ENCODE measurements at regions not wholly inside any gene's neighbourhood (a gene's known extent, or its start where the extent isn't known, plus 50 kb on each side); places are given as distances from the start of the nearest gene placed in this dataset.

- Mint-ChIP-seq H3K9me3 (no peaks in the 10 kb centered on the region), H3K36me3 (no peaks in the 10 kb centered on the region), H3K27me3 (ENCODE audit: insufficient read depth, low read depth) (peaks cover 6% of the 10 kb centered on the region), H3K4me1 (no peaks in the 10 kb centered on the region), H3K4me3 (no peak overlapping the region), H3K27ac (no peak overlapping the region)
- Histone ChIP-seq H2AFZ (replicated peaks) (no peak overlapping the region), H3K79me2 (ENCODE audit: low read depth) (no peaks in the 10 kb centered on the region), H3K9ac (no peak overlapping the region), H3K27me3 (no peaks in the 10 kb centered on the region), H3K36me3 (no peaks in the 10 kb centered on the region), H4K20me1 (ENCODE audit: low read depth) (no peaks in the 10 kb centered on the region), H3F3A (ENCODE audit: low read depth) (no peaks in the 10 kb centered on the region), H3K9me3 (ENCODE audit: low read depth) (no peaks in the 10 kb centered on the region), H3K4me2 (no peak overlapping the region), H3K4me3 (no peak overlapping the region), H3K4me1 (no peaks in the 10 kb centered on the region), H3K27ac (no peak overlapping the region)
- TF ChIP-seq CTCF (IDR thresholded peaks at IDR 0.05): no peak
- TF ChIP-seq EZH2phosphoT487 (IDR thresholded peaks at IDR 0.05): no peak
- no peak for TF ChIP-seq EZH2 (IDR thresholded peaks at IDR 0.05)
- no peak for DNase-seq (ENCODE audit: low spot score)
These were observed 59.8 kb downstream of the MRPS30 start for GRCh38 chr5:44868541-44868940.

- Histone ChIP-seq H3K79me2 (ENCODE audit: low read depth) (no peaks in the 10 kb centered on the region), H4K20me1 (ENCODE audit: low read depth) (no peaks in the 10 kb centered on the region), H3K27ac (no peak overlapping the region), H3K4me2 (no peak overlapping the region), H3K27me3 (no peaks in the 10 kb centered on the region), H3K4me3 (no peak overlapping the region), H3K4me1 (no peaks in the 10 kb centered on the region), H3K9me3 (ENCODE audit: low read depth) (no peaks in the 10 kb centered on the region), H2AFZ (replicated peaks) (no peak overlapping the region), H3K9ac (no peak overlapping the region), H3K36me3 (no peaks in the 10 kb centered on the region), H3F3A (ENCODE audit: low read depth) (no peaks in the 10 kb centered on the region)
- H3K4me1 Mint-ChIP-seq: no peaks in the 10 kb centered on the region
- DNase-seq (ENCODE audit: low spot score): no peak
- no peaks in the 10 kb centered on the region for H3K36me3 Mint-ChIP-seq
- TF ChIP-seq EZH2phosphoT487 (IDR thresholded peaks at IDR 0.05) (no peak), EZH2 (IDR thresholded peaks at IDR 0.05) (no peak), CTCF (IDR thresholded peaks at IDR 0.05) (no peak)
- H3K9me3 Mint-ChIP-seq: no peaks in the 10 kb centered on the region
- H3K27me3 Mint-ChIP-seq (ENCODE audit: insufficient read depth, low read depth): no peaks in the 10 kb centered on the region
- no peak overlapping the region for H3K27ac Mint-ChIP-seq
- H3K4me3 Mint-ChIP-seq: no peak overlapping the region
These were observed 61.2 kb downstream of the MRPS30 start for GRCh38 chr5:44869928-44870327.

- Mint-ChIP-seq H3K9me3 (no peaks in the 10 kb centered on the region), H3K36me3 (no peaks in the 10 kb centered on the region), H3K4me3 (no peak overlapping the region), H3K27me3 (ENCODE audit: insufficient read depth, low read depth) (no peaks in the 10 kb centered on the region), H3K4me1 (no peaks in the 10 kb centered on the region), H3K27ac (no peak overlapping the region)
- Histone ChIP-seq H3K4me3 (no peak overlapping the region), H3K36me3 (no peaks in the 10 kb centered on the region), H3K4me1 (no peaks in the 10 kb centered on the region), H3K79me2 (ENCODE audit: low read depth) (no peaks in the 10 kb centered on the region), H3K4me2 (no peak overlapping the region), H3K27me3 (no peaks in the 10 kb centered on the region), H4K20me1 (ENCODE audit: low read depth) (no peaks in the 10 kb centered on the region), H3K9me3 (ENCODE audit: low read depth) (no peaks in the 10 kb centered on the region), H3K9ac (no peak overlapping the region), H3F3A (ENCODE audit: low read depth) (no peaks in the 10 kb centered on the region), H2AFZ (replicated peaks) (no peak overlapping the region), H3K27ac (no peak overlapping the region)
- TF ChIP-seq EZH2 (IDR thresholded peaks at IDR 0.05) (no peak), EZH2phosphoT487 (IDR thresholded peaks at IDR 0.05) (no peak), CTCF (IDR thresholded peaks at IDR 0.05) (no peak)
- DNase-seq (ENCODE audit: low spot score): no peak
These were observed 61.7 kb downstream of the MRPS30 start for GRCh38 chr5:44870430-44870829.

- no peaks in the 10 kb centered on the region for H3K79me2 ChIP-seq (ENCODE audit: low read depth)
- Mint-ChIP-seq H3K27me3 (ENCODE audit: insufficient read depth, low read depth) (no peaks in the 10 kb centered on the region), H3K4me3 (no peak overlapping the region), H3K27ac (no peak overlapping the region), H3K36me3 (no peaks in the 10 kb centered on the region), H3K4me1 (peaks cover 9% of the 10 kb centered on the region), H3K9me3 (peaks cover 2% of the 10 kb centered on the region)
- H3K4me1 ChIP-seq: no peaks in the 10 kb centered on the region
- no peak for DNase-seq (ENCODE audit: low spot score)
- H4K20me1 ChIP-seq (ENCODE audit: low read depth): no peaks in the 10 kb centered on the region
- no peak overlapping the region for H3K27ac ChIP-seq
- H3K27me3 ChIP-seq: no peaks in the 10 kb centered on the region
- TF ChIP-seq EZH2phosphoT487 (IDR thresholded peaks at IDR 0.05): no peak
- no peak for TF ChIP-seq CTCF (IDR thresholded peaks at IDR 0.05)
- TF ChIP-seq EZH2 (IDR thresholded peaks at IDR 0.05): no peak
- H3K36me3 ChIP-seq: no peaks in the 10 kb centered on the region
- H2AFZ ChIP-seq (replicated peaks): no peak overlapping the region
- H3K9ac ChIP-seq: no peak overlapping the region
- H3K4me2 ChIP-seq: no peak overlapping the region
- H3K4me3 ChIP-seq: no peak overlapping the region
- no peaks in the 10 kb centered on the region for H3K9me3 ChIP-seq (ENCODE audit: low read depth)
- no peaks in the 10 kb centered on the region for H3F3A ChIP-seq (ENCODE audit: low read depth)
These were observed 62.7 kb downstream of the MRPS30 start for GRCh38 chr5:44871401-44871800.

Data from neural progenitor cell (in vitro differentiated cells).